OCI-LY7 (cell line): ENCODE measurements at regions not wholly inside any gene's neighbourhood (a gene's known extent, or its start where the extent isn't known, plus 50 kb on each side); places are given as distances from the start of the nearest gene placed in this dataset.

Experiments
- BruUV-seq: library from RNA; stranded (reverse); fragments of 400-500 nt; replicated peaks from 2 replicates; lab custom pipeline; 2021; lab: Mats Ljungman, UMichigan
- CTCF ChIA-PET: fragments of 300-600 bp; sonication (Branson Sonifier 250); formaldehyde crosslinking; loops from one replicate; lab custom pipeline; 2022; ENCODE audit warnings: antibody characterized with exemption; ENCODE audit not compliant: unreplicated experiment; lab: Charles Lee
- POLR2A ChIA-PET: fragments of 300-600 bp; sonication (Branson Sonifier 250); formaldehyde crosslinking; loops from one replicate; lab custom pipeline; 2022; ENCODE audit warnings: antibody characterized with exemption; lab: Charles Lee
- DNase-seq: peaks from one replicate; pipeline ENCODE4 v3.0.0-alpha.2; 2015; ENCODE audit warnings: low spot score
- H2AFZ ChIP-seq: fragments of 200-600 bp; sonication (generic), shearing (Covaris generic); 2 replicates; pipeline ENCODE4 v1.6.1; 2014; ENCODE audit warnings: mild to moderate bottlenecking, antibody characterized with exemption, low read length, moderate library complexity
- H3K27ac ChIP-seq: fragments of 200-600 bp; sonication (generic); 2 replicates; pipeline ENCODE4 v1.5.1; 2014; ENCODE audit warnings: mixed run types, low read depth, mild to moderate bottlenecking, moderate library complexity, low read length, inconsistent platforms; ENCODE audit not compliant: poor library complexity, severe bottlenecking
- H3K36me3 ChIP-seq: fragments of 200-600 bp; sonication (generic); 2 replicates; pipeline ENCODE4 v1.6.1; 2014; ENCODE audit warnings: mild to moderate bottlenecking, antibody characterized with exemption, low read length, moderate library complexity, mixed read lengths; ENCODE audit not compliant: insufficient read depth
- H3K4me1 ChIP-seq: fragments of 200-600 bp; sonication (generic); 2 replicates; pipeline ENCODE4 v1.5.1; 2014; ENCODE audit warnings: mild to moderate bottlenecking, low read length; ENCODE audit not compliant: insufficient read depth, poor library complexity, severe bottlenecking
- H3K4me2 ChIP-seq: fragments of 200-600 bp; sonication (generic); 2 replicates; pipeline ENCODE4 v1.6.1; 2014; ENCODE audit warnings: mild to moderate bottlenecking, low read length
- H3K4me3 ChIP-seq: fragments of 200-600 bp; sonication (generic); 2 replicates; pipeline ENCODE4 v1.5.1; 2014; ENCODE audit warnings: mild to moderate bottlenecking, low read depth, low read length; ENCODE audit not compliant: poor library complexity, severe bottlenecking
- H3K79me2 ChIP-seq: fragments of 200-600 bp; sonication (generic); 2 replicates; pipeline ENCODE4 v1.6.1; 2016; ENCODE audit warnings: low read depth, mild to moderate bottlenecking, low read length, moderate library complexity, mixed read lengths; ENCODE audit not compliant: insufficient read depth
- H3K9me2 ChIP-seq: fragments of 200-600 bp; sonication (generic); 2 replicates; pipeline ENCODE4 v1.6.1; 2016; ENCODE audit warnings: mild to moderate bottlenecking, low read length, mixed read lengths; ENCODE audit not compliant: insufficient read depth
- H3K9me3 ChIP-seq: fragments of 200-600 bp; sonication (generic); 2 replicates; pipeline ENCODE4 v1.6.1; 2014; ENCODE audit warnings: mild to moderate bottlenecking, mixed run types, low read length, mixed read lengths
- H4K20me1 ChIP-seq: fragments of 200-600 bp; sonication (generic); 2 replicates; pipeline ENCODE4 v1.6.1; 2014; ENCODE audit warnings: mild to moderate bottlenecking, antibody characterized with exemption, low read length, moderate library complexity, mixed read lengths; ENCODE audit not compliant: insufficient read depth
- EZH2phosphoT487 ChIP-seq: fragments of 200-600 bp; sonication (generic); IDR thresholded peaks from 2 replicates; pipeline ENCODE4 v1.6.1; 2018; ENCODE audit warnings: low read depth, borderline replicate concordance, mild to moderate bottlenecking, mixed run types, antibody characterized with exemption, low read length, moderate library complexity, mixed read lengths
- intact Hi-C: fragments of 100-400 bp; cut with micrococcal nuclease; formaldehyde crosslinking; loops from one replicate; pipeline ENCODE4 v1.10.0; 2022; ENCODE audit not compliant: unreplicated experiment
- TF ChIP-seq, protein P1 (sequence below): fragments of 200-600 bp; sonication (generic); conservative IDR thresholded peaks from 2 replicates; pipeline ENCODE4 v1.5.1; 2014; ENCODE audit warnings: mild to moderate bottlenecking, antibody characterized with exemption, low read length, moderate library complexity, mixed read lengths

GRCh38 chr11:95389427-95389826 lies 158.4 kb upstream of the SESN3 start:
- Histone ChIP-seq H3K9me2 (no peaks in the 10 kb centered on the region), H3K79me2 (no peaks in the 10 kb centered on the region), H3K4me1 (no peaks in the 10 kb centered on the region), H3K36me3 (no peaks in the 10 kb centered on the region), H3K4me2 (no peak overlapping the region), H4K20me1 (no peaks in the 10 kb centered on the region), H3K4me3 (no peak overlapping the region), H2AFZ (no peak overlapping the region), H3K27ac (no peak overlapping the region), H3K9me3 (no peaks in the 10 kb centered on the region)
- intact Hi-C loops: no loop called here
- no TSS peak for BruUV-seq
- CTCF ChIA-PET: no interaction called here
- POLR2A ChIA-PET: interaction anchor here (0.5 kb wide), 1 partner anchor 429 kb away, joined by 3 read pairs; no protein-coding TSS in a partner anchor
- TF ChIP-seq, protein P1, sequence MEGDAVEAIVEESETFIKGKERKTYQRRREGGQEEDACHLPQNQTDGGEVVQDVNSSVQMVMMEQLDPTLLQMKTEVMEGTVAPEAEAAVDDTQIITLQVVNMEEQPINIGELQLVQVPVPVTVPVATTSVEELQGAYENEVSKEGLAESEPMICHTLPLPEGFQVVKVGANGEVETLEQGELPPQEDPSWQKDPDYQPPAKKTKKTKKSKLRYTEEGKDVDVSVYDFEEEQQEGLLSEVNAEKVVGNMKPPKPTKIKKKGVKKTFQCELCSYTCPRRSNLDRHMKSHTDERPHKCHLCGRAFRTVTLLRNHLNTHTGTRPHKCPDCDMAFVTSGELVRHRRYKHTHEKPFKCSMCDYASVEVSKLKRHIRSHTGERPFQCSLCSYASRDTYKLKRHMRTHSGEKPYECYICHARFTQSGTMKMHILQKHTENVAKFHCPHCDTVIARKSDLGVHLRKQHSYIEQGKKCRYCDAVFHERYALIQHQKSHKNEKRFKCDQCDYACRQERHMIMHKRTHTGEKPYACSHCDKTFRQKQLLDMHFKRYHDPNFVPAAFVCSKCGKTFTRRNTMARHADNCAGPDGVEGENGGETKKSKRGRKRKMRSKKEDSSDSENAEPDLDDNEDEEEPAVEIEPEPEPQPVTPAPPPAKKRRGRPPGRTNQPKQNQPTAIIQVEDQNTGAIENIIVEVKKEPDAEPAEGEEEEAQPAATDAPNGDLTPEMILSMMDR: no peak
- TF ChIP-seq EZH2phosphoT487: no peak
- DNase-seq: no peak

DNA sequence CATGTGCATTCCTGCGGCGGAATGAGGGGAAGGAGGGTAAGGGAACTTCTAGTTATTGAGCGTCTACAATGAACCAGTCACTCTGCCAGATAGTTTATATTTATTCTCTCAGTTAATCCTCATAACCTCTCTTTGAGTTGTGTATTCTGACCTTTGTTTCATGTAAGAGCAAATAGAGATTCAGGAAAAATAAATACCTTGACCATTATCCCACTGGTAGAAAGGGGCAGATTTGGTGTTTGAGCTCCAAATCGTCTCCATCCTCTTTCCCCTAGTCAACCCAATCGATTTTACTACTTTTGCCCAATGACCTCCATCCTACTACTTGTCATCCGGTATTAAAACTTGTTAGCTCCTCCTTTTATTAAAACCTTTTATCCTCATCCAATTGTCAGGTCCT lies 157.1 kb upstream of the SESN3 start:
- no TSS peak for BruUV-seq
- ChIA-PET CTCF (no interaction called here), POLR2A (interaction anchor here (1.0 kb wide), 1 partner anchor 12 kb away, joined by 3 read pairs; no protein-coding TSS in a partner anchor)
- TF ChIP-seq, protein P1: no peak
- no peak for TF ChIP-seq EZH2phosphoT487
- Histone ChIP-seq H3K9me3 (no peaks in the 10 kb centered on the region), H3K79me2 (no peaks in the 10 kb centered on the region), H3K9me2 (no peaks in the 10 kb centered on the region), H3K4me2 (no peak overlapping the region), H3K4me1 (no peaks in the 10 kb centered on the region), H3K27ac (no peak overlapping the region), H2AFZ (no peak overlapping the region), H3K36me3 (no peaks in the 10 kb centered on the region), H4K20me1 (no peaks in the 10 kb centered on the region), H3K4me3 (no peak overlapping the region)
- no peak for DNase-seq
- intact Hi-C loops: no loop called here

DNA sequence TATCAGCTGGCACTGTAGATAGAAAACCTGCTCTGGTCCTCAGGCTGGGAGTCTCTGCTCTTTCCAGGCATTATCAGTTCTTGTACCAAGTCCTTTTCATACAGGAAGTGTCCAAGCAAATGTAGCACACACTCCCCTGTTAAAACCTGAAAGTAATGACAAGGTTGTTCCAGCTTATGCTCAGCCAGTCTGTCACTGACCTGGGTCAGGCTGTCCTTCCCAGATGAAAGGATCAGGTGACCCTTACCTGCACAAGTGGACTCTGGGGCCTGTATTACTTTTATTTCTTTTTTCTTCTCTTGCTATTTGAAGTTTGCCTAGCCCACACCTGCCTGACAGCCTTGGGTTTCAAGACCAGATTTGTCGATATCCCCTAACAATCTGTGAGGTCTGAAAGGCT lies 156.3 kb upstream of the SESN3 start:
- TF ChIP-seq, protein P1: no peak
- no peak for TF ChIP-seq EZH2phosphoT487
- CTCF ChIA-PET: no interaction called here
- DNase-seq: no peak
- no TSS peak for BruUV-seq
- Histone ChIP-seq H3K27ac (no peak overlapping the region), H3K9me2 (no peaks in the 10 kb centered on the region), H3K36me3 (no peaks in the 10 kb centered on the region), H3K4me3 (no peak overlapping the region), H2AFZ (no peak overlapping the region), H3K4me1 (no peaks in the 10 kb centered on the region), H4K20me1 (no peaks in the 10 kb centered on the region), H3K9me3 (no peaks in the 10 kb centered on the region), H3K4me2 (no peak overlapping the region), H3K79me2 (no peaks in the 10 kb centered on the region)
- intact Hi-C loops: no loop called here
- POLR2A ChIA-PET: no interaction called here
